Ascending aorta (tissue), 2 donors: ENCODE measurements at regions not wholly inside any gene's neighbourhood (a gene's known extent, or its start where the extent isn't known, plus 50 kb on each side); places are given as distances from the start of the nearest gene placed in this dataset.

Experiments used
- DNase-seq, 2 donors: peaks; one replicate each; pipeline ENCODE4 v3.0.0-alpha.2; 2019; ENCODE audit warnings: low spot score in 2 of 2
- H3K27ac ChIP-seq, 2 donors: fragments of 200-600 bp; sonication (generic); one replicate each; pipeline ENCODE4 v1.5.1; 2016 to 2017; ENCODE audit warnings: mild to moderate bottlenecking in 1 of 2
- H3K27me3 ChIP-seq: fragments of 200-600 bp; sonication (generic); one replicate; pipeline ENCODE4 v1.5.1; 2017
- H3K36me3 ChIP-seq, 2 donors: fragments of 200-600 bp; sonication (generic); one replicate each; pipeline ENCODE4 v1.5.1; 2016
- H3K4me1 ChIP-seq, 2 donors: fragments of 200-600 bp; sonication (generic); one replicate each; pipeline ENCODE4 v1.5.1; 2016 to 2017; ENCODE audit warnings: mild to moderate bottlenecking in 1 of 2
- H3K4me3 ChIP-seq, 2 donors: fragments of 200-600 bp; sonication (generic); one replicate each; pipeline ENCODE4 v1.5.1; 2016 to 2017; ENCODE audit warnings: mild to moderate bottlenecking in 1 of 2
- H3K9me3 ChIP-seq, 2 donors: fragments of 200-600 bp; sonication (generic); one replicate each; pipeline ENCODE4 v1.5.1; 2016
- intact Hi-C: fragments of 100-400 bp; cut with DNase I; formaldehyde crosslinking; loops from one replicate; pipeline ENCODE4 v1.15.1; 2023
- TF ChIP-seq, protein P1 (sequence below), 3 experiments: fragments of 200-600 bp in 2 of 3; fragments of 450-650 bp in 1 of 3; sonication (generic) in 2 of 3; IDR thresholded peaks; one replicate each; pipeline ENCODE4 v1.5.1; 2016 to 2019; ENCODE audit warnings: antibody characterized with exemption in 3 of 3, mild to moderate bottlenecking in 1 of 3, moderate library complexity in 1 of 3

DNA sequence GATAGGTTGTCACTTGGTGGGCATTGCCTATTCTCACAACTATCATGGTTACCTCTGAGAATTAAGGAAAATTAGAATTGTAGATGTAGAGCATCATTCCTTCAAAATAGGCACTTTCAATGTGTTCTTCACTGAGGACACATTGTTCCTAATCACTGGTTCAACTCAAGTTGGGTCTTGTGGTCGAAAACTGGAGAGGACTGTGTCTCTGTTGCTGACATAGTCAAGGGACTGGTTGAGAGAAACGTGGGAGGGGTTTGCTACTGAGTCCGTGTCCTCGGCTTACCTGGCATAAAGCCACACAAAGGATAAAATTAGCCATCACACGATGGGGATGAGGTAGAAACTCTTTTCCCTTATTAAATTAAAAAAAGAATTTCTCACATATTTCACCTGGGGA is 205.9 kb upstream of the CD180 start:
- no peak for DNase-seq
- no peaks in the 10 kb centered on the region for H3K4me1 ChIP-seq
- intact Hi-C loops = no loop called here
- no peak overlapping the region for H3K27ac ChIP-seq
- H3K27me3 ChIP-seq = no peaks in the 10 kb centered on the region
- no peaks in the 10 kb centered on the region for H3K9me3 ChIP-seq
- H3K36me3 ChIP-seq = no peaks in the 10 kb centered on the region
- TF ChIP-seq, protein P1, sequence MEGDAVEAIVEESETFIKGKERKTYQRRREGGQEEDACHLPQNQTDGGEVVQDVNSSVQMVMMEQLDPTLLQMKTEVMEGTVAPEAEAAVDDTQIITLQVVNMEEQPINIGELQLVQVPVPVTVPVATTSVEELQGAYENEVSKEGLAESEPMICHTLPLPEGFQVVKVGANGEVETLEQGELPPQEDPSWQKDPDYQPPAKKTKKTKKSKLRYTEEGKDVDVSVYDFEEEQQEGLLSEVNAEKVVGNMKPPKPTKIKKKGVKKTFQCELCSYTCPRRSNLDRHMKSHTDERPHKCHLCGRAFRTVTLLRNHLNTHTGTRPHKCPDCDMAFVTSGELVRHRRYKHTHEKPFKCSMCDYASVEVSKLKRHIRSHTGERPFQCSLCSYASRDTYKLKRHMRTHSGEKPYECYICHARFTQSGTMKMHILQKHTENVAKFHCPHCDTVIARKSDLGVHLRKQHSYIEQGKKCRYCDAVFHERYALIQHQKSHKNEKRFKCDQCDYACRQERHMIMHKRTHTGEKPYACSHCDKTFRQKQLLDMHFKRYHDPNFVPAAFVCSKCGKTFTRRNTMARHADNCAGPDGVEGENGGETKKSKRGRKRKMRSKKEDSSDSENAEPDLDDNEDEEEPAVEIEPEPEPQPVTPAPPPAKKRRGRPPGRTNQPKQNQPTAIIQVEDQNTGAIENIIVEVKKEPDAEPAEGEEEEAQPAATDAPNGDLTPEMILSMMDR (IDR thresholded peaks at IDR 0.05) = no peak
- H3K4me3 ChIP-seq = no peak overlapping the region

GRCh38 chr5:67401172-67401571 is 204.6 kb upstream of the CD180 start:
- DNase-seq = no peak
- H3K27ac ChIP-seq = no peak overlapping the region
- no peaks in the 10 kb centered on the region for H3K27me3 ChIP-seq
- no peak overlapping the region for H3K4me3 ChIP-seq
- no peaks in the 10 kb centered on the region for H3K9me3 ChIP-seq
- TF ChIP-seq, protein P1 (IDR thresholded peaks at IDR 0.05) = no peak
- no peaks in the 10 kb centered on the region for H3K36me3 ChIP-seq
- intact Hi-C loops = no loop called here
- no peaks in the 10 kb centered on the region for H3K4me1 ChIP-seq

DNA sequence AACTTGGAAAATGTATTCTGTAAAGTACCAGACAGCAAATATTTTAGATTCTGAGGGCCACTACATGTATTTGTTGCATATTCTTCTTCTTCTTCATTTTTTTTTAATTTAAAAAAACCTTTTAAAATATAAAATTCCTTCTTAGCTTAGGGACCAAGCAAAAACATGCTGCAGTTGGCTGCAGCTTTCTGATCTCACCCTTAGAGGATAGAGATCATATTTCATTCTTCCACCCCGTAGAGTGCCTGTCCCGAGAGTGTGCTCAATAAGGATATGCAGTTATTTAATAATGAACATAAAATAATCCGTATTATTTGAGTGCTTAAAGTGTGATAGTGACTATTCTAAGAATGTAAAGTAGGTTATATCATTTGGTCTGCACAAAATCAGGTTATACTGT is 204.2 kb upstream of the CD180 start:
- no peaks in the 10 kb centered on the region for H3K36me3 ChIP-seq
- H3K9me3 ChIP-seq = no peaks in the 10 kb centered on the region
- H3K4me3 ChIP-seq = no peak overlapping the region
- H3K27me3 ChIP-seq = no peaks in the 10 kb centered on the region
- TF ChIP-seq, protein P1 (IDR thresholded peaks at IDR 0.05) = no peak
- H3K27ac ChIP-seq = no peak overlapping the region
- DNase-seq = no peak
- intact Hi-C loops = no loop called here
- H3K4me1 ChIP-seq = no peaks in the 10 kb centered on the region

DNA sequence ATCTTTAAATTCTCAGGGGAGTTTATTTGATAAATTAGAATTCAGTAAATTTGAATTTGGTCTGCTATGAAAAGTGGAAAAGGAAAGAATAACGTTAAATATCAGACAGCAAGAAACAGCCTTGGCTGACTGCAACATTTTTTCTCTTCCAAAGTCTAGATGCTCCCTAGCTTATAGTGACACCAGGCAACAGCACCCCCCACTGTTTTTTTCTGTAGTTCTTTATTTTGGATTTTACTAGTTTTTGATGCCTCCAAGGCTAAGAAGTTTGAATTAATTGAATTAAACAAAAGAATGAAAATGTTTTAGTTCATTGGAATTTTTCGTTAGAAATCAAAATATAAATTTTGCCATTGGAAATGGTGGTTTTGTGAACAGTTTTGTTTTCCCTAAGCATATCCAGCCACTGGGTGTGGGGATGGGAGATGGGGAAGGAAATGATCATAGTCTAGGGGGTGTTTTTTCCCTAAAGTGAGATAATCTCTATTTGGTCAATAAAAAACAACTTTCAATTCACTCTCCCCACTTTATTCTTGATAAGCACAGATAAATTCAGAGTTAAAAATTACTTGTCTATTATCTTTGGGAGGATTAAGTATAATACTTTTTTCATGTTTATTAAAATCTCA is 199.3 kb upstream of the CD180 start:
- Histone ChIP-seq H3K27me3 (no peaks in the 10 kb centered on the region), H3K27ac (no peak overlapping the region), H3K36me3 (no peaks in the 10 kb centered on the region), H3K9me3 (no peaks in the 10 kb centered on the region), H3K4me1 (no peaks in the 10 kb centered on the region), H3K4me3 (no peak overlapping the region)
- intact Hi-C loops = loop anchor here (5.0 kb wide), 1 partner anchor 149 kb away; no protein-coding TSS in a partner anchor
- DNase-seq = no peak
- TF ChIP-seq, protein P1 (IDR thresholded peaks at IDR 0.05) = no peak

GRCh38 chr5:67393211-67393610 is 196.6 kb upstream of the CD180 start:
- intact Hi-C loops = no loop called here
- Histone ChIP-seq H3K4me3 (no peak overlapping the region), H3K27me3 (no peaks in the 10 kb centered on the region), H3K4me1 (no peaks in the 10 kb centered on the region), H3K36me3 (no peaks in the 10 kb centered on the region), H3K27ac (no peak overlapping the region), H3K9me3 (no peaks in the 10 kb centered on the region)
- DNase-seq = no peak
- TF ChIP-seq, protein P1 (IDR thresholded peaks at IDR 0.05) = no peak

GRCh38 chr5:67390935-67391334 is 194.3 kb upstream of the CD180 start:
- TF ChIP-seq, protein P1 (IDR thresholded peaks at IDR 0.05) = no peak
- H3K4me1 ChIP-seq = no peaks in the 10 kb centered on the region
- H3K27ac ChIP-seq = no peak overlapping the region
- H3K9me3 ChIP-seq = no peaks in the 10 kb centered on the region
- H3K27me3 ChIP-seq = no peaks in the 10 kb centered on the region
- no peaks in the 10 kb centered on the region for H3K36me3 ChIP-seq
- intact Hi-C loops = no loop called here
- H3K4me3 ChIP-seq = no peak overlapping the region
- DNase-seq = no peak
